ENCODE measurements at regions not wholly inside any gene's neighbourhood (a gene's known extent, or its start where the extent isn't known, plus 50 kb on each side); places are given as distances from the start of the nearest gene placed in this dataset.

- Histone ChIP-seq H3K36me3 (ENCODE audit: control insufficient read depth in 1 of 2, insufficient read depth in 2 of 2, low read length in 2 of 2) (no peaks in the 10 kb centered on the region), H3K4me3 (ENCODE audit: low read depth in 1 of 2, low read length in 2 of 2) (no peak overlapping the region), H3K27me3 (ENCODE audit: low read depth, low read length) (no peaks in the 10 kb centered on the region), H3K27ac (ENCODE audit: low read length) (no peak overlapping the region), H3K9me3 (ENCODE audit: control insufficient read depth in 1 of 2, low read length in 2 of 2) (no peaks in the 10 kb centered on the region), H3K4me1 (ENCODE audit: control insufficient read depth in 1 of 2, insufficient read depth in 2 of 2, low read length in 2 of 2) (no peaks in the 10 kb centered on the region)
Observed at GRCh38 chr15:46111730-46112129, 476.9 kb downstream of the SQOR start.

- H3K36me3 ChIP-seq (ENCODE audit: control insufficient read depth in 1 of 2, insufficient read depth in 2 of 2, low read length in 2 of 2), result no peaks in the 10 kb centered on the region
- H3K4me1 ChIP-seq (ENCODE audit: control insufficient read depth in 1 of 2, insufficient read depth in 2 of 2, low read length in 2 of 2), result no peaks in the 10 kb centered on the region
- no peak overlapping the region for H3K4me3 ChIP-seq (ENCODE audit: low read depth in 1 of 2, low read length in 2 of 2)
- H3K27me3 ChIP-seq (ENCODE audit: low read depth, low read length), result no peaks in the 10 kb centered on the region
- H3K9me3 ChIP-seq (ENCODE audit: control insufficient read depth in 1 of 2, low read length in 2 of 2), result no peaks in the 10 kb centered on the region
- no peak overlapping the region for H3K27ac ChIP-seq (ENCODE audit: low read length)
Observed at GRCh38 chr15:46117071-46117470, 482.2 kb downstream of the SQOR start.

GRCh38 chr15:46120713-46121112 is 485.9 kb downstream of the SQOR start:
- H3K27ac ChIP-seq (ENCODE audit: low read length), result no peak overlapping the region
- no peaks in the 10 kb centered on the region for H3K36me3 ChIP-seq (ENCODE audit: control insufficient read depth in 1 of 2, insufficient read depth in 2 of 2, low read length in 2 of 2)
- H3K4me3 ChIP-seq (ENCODE audit: low read depth in 1 of 2, low read length in 2 of 2), result no peak overlapping the region
- no peaks in the 10 kb centered on the region for H3K4me1 ChIP-seq (ENCODE audit: control insufficient read depth in 1 of 2, insufficient read depth in 2 of 2, low read length in 2 of 2)
- peaks cover 4 to 7% of the 10 kb centered on the region in 2 donors for H3K9me3 ChIP-seq (ENCODE audit: control insufficient read depth in 1 of 2, low read length in 2 of 2)
- no peaks in the 10 kb centered on the region for H3K27me3 ChIP-seq (ENCODE audit: low read depth, low read length)

- Histone ChIP-seq H3K27ac (ENCODE audit: low read length) (no peak overlapping the region), H3K4me1 (ENCODE audit: control insufficient read depth in 1 of 2, insufficient read depth in 2 of 2, low read length in 2 of 2) (no peaks in the 10 kb centered on the region), H3K27me3 (ENCODE audit: low read depth, low read length) (no peaks in the 10 kb centered on the region), H3K36me3 (ENCODE audit: control insufficient read depth in 1 of 2, insufficient read depth in 2 of 2, low read length in 2 of 2) (no peaks in the 10 kb centered on the region), H3K4me3 (ENCODE audit: low read depth in 1 of 2, low read length in 2 of 2) (no peak overlapping the region), H3K9me3 (ENCODE audit: control insufficient read depth in 1 of 2, low read length in 2 of 2) (peaks cover 4 to 7% of the 10 kb centered on the region in 2 donors)
Observed at GRCh38 chr15:46121441-46121840, 486.6 kb downstream of the SQOR start.

GRCh38 chr15:46126581-46126980 is 491.8 kb downstream of the SQOR start:
- peaks cover 7 to 15% of the 10 kb centered on the region in 2 donors for H3K9me3 ChIP-seq (ENCODE audit: control insufficient read depth in 1 of 2, low read length in 2 of 2)
- no peaks in the 10 kb centered on the region for H3K4me1 ChIP-seq (ENCODE audit: control insufficient read depth in 1 of 2, insufficient read depth in 2 of 2, low read length in 2 of 2)
- H3K27me3 ChIP-seq (ENCODE audit: low read depth, low read length), result no peaks in the 10 kb centered on the region
- no peaks in the 10 kb centered on the region for H3K36me3 ChIP-seq (ENCODE audit: control insufficient read depth in 1 of 2, insufficient read depth in 2 of 2, low read length in 2 of 2)
- H3K27ac ChIP-seq (ENCODE audit: low read length), result no peak overlapping the region
- no peak overlapping the region for H3K4me3 ChIP-seq (ENCODE audit: low read depth in 1 of 2, low read length in 2 of 2)

GRCh38 chr15:46127361-46127874 is 492.6 kb downstream of the SQOR start:
- Histone ChIP-seq H3K4me3 (ENCODE audit: low read depth in 1 of 2, low read length in 2 of 2) (no peak overlapping the region), H3K9me3 (ENCODE audit: control insufficient read depth in 1 of 2, low read length in 2 of 2) (peaks cover 7 to 22% of the 10 kb centered on the region in 2 donors)

GRCh38 chr15:46129145-46129544 is 494.3 kb downstream of the SQOR start:
- Histone ChIP-seq H3K27ac (ENCODE audit: low read length) (no peak overlapping the region), H3K4me3 (ENCODE audit: low read depth in 1 of 2, low read length in 2 of 2) (no peak overlapping the region), H3K9me3 (ENCODE audit: control insufficient read depth in 1 of 2, low read length in 2 of 2) (peaks cover 2 to 22% of the 10 kb centered on the region in 2 donors), H3K27me3 (ENCODE audit: low read depth, low read length) (no peaks in the 10 kb centered on the region), H3K4me1 (ENCODE audit: control insufficient read depth in 1 of 2, insufficient read depth in 2 of 2, low read length in 2 of 2) (no peaks in the 10 kb centered on the region), H3K36me3 (ENCODE audit: control insufficient read depth in 1 of 2, insufficient read depth in 2 of 2, low read length in 2 of 2) (no peaks in the 10 kb centered on the region)

More at GRCh38 chr15:46127361-46127874, 492.6 kb downstream of the SQOR start:
- Histone ChIP-seq H3K27me3 (ENCODE audit: low read depth, low read length) (no peaks in the 10 kb centered on the region), H3K36me3 (ENCODE audit: control insufficient read depth in 1 of 2, insufficient read depth in 2 of 2, low read length in 2 of 2) (no peaks in the 10 kb centered on the region), H3K27ac (ENCODE audit: low read length) (no peak overlapping the region), H3K4me1 (ENCODE audit: control insufficient read depth in 1 of 2, insufficient read depth in 2 of 2, low read length in 2 of 2) (no peaks in the 10 kb centered on the region)

- Histone ChIP-seq H3K27me3 (ENCODE audit: low read depth, low read length) (no peaks in the 10 kb centered on the region), H3K9me3 (ENCODE audit: control insufficient read depth in 1 of 2, low read length in 2 of 2) (peaks cover 0 to 34% of the 10 kb centered on the region in 2 donors), H3K4me3 (ENCODE audit: low read depth in 1 of 2, low read length in 2 of 2) (no peak overlapping the region), H3K4me1 (ENCODE audit: control insufficient read depth in 1 of 2, insufficient read depth in 2 of 2, low read length in 2 of 2) (no peaks in the 10 kb centered on the region), H3K36me3 (ENCODE audit: control insufficient read depth in 1 of 2, insufficient read depth in 2 of 2, low read length in 2 of 2) (no peaks in the 10 kb centered on the region), H3K27ac (ENCODE audit: low read length) (no peak overlapping the region)
Observed at GRCh38 chr15:46131876-46132275, 497.0 kb downstream of the SQOR start.

GRCh38 chr15:46137443-46137842 is 502.6 kb downstream of the SQOR start:
- H3K4me3 ChIP-seq (ENCODE audit: low read depth in 1 of 2, low read length in 2 of 2), result no peak overlapping the region
- no peaks in the 10 kb centered on the region for H3K36me3 ChIP-seq (ENCODE audit: control insufficient read depth in 1 of 2, insufficient read depth in 2 of 2, low read length in 2 of 2)
- no peaks in the 10 kb centered on the region for H3K27me3 ChIP-seq (ENCODE audit: low read depth, low read length)
- H3K27ac ChIP-seq (ENCODE audit: low read length), result no peak overlapping the region
- peaks cover 0 to 16% of the 10 kb centered on the region in 2 donors for H3K9me3 ChIP-seq (ENCODE audit: control insufficient read depth in 1 of 2, low read length in 2 of 2)
- H3K4me1 ChIP-seq (ENCODE audit: control insufficient read depth in 1 of 2, insufficient read depth in 2 of 2, low read length in 2 of 2), result no peaks in the 10 kb centered on the region

- no peaks in the 10 kb centered on the region for H3K36me3 ChIP-seq (ENCODE audit: control insufficient read depth in 1 of 2, insufficient read depth in 2 of 2, low read length in 2 of 2)
- H3K4me1 ChIP-seq (ENCODE audit: control insufficient read depth in 1 of 2, insufficient read depth in 2 of 2, low read length in 2 of 2), result no peaks in the 10 kb centered on the region
- H3K27ac ChIP-seq (ENCODE audit: low read length), result no peak overlapping the region
- no peaks in the 10 kb centered on the region for H3K27me3 ChIP-seq (ENCODE audit: low read depth, low read length)
- H3K4me3 ChIP-seq (ENCODE audit: low read depth in 1 of 2, low read length in 2 of 2), result no peak overlapping the region
- peaks cover 0 to 3% of the 10 kb centered on the region in 2 donors for H3K9me3 ChIP-seq (ENCODE audit: control insufficient read depth in 1 of 2, low read length in 2 of 2)
Observed at GRCh38 chr15:46146002-46146401, 511.2 kb downstream of the SQOR start.

- Histone ChIP-seq H3K27me3 (ENCODE audit: low read depth, low read length) (no peaks in the 10 kb centered on the region), H3K27ac (ENCODE audit: low read length) (no peak overlapping the region), H3K4me3 (ENCODE audit: low read depth in 1 of 2, low read length in 2 of 2) (no peak overlapping the region), H3K36me3 (ENCODE audit: control insufficient read depth in 1 of 2, insufficient read depth in 2 of 2, low read length in 2 of 2) (no peaks in the 10 kb centered on the region), H3K4me1 (ENCODE audit: control insufficient read depth in 1 of 2, insufficient read depth in 2 of 2, low read length in 2 of 2) (no peaks in the 10 kb centered on the region), H3K9me3 (ENCODE audit: control insufficient read depth in 1 of 2, low read length in 2 of 2) (peaks cover 0 to 3% of the 10 kb centered on the region in 2 donors)
Observed at GRCh38 chr15:46146915-46147314, 512.1 kb downstream of the SQOR start.

GRCh38 chr15:46151786-46152185 is 517.0 kb downstream of the SQOR start:
- Histone ChIP-seq H3K4me1 (ENCODE audit: control insufficient read depth in 1 of 2, insufficient read depth in 2 of 2, low read length in 2 of 2) (no peaks in the 10 kb centered on the region), H3K27me3 (ENCODE audit: low read depth, low read length) (no peaks in the 10 kb centered on the region), H3K4me3 (ENCODE audit: low read depth in 1 of 2, low read length in 2 of 2) (no peak overlapping the region), H3K27ac (ENCODE audit: low read length) (no peak overlapping the region), H3K36me3 (ENCODE audit: control insufficient read depth in 1 of 2, insufficient read depth in 2 of 2, low read length in 2 of 2) (no peaks in the 10 kb centered on the region), H3K9me3 (ENCODE audit: control insufficient read depth in 1 of 2, low read length in 2 of 2) (peaks cover 0 to 3% of the 10 kb centered on the region in 2 donors)

All from muscle layer of duodenum (tissue), 2 donors.